Neural progenitor cell (in vitro differentiated cells): ENCODE measurements at regions not wholly inside any gene's neighbourhood (a gene's known extent, or its start where the extent isn't known, plus 50 kb on each side); places are given as distances from the start of the nearest gene placed in this dataset.

Experiments
- DNase-seq: peaks from one replicate; pipeline ENCODE4 v3.0.0-alpha.2; 2016; ENCODE audit warnings: low spot score
- H2AFZ ChIP-seq: fragments of 200-600 bp; sonication (generic); replicated peaks from 2 replicates; pipeline ENCODE4 v1.6.1; 2016; ENCODE audit warnings: antibody characterized with exemption
- H3F3A ChIP-seq: fragments of 200-600 bp; sonication (generic); 2 replicates; pipeline ENCODE4 v1.6.1; 2016; ENCODE audit warnings: antibody characterized with exemption, low read depth
- H3K27ac ChIP-seq: fragments of 200-600 bp; sonication (generic); 2 replicates; pipeline ENCODE4 v1.5.1; 2016; ENCODE audit warnings: mild to moderate bottlenecking
- H3K27me3 ChIP-seq: fragments of 200-600 bp; sonication (generic); 2 replicates; pipeline ENCODE4 v1.6.1; 2016; ENCODE audit warnings: mild to moderate bottlenecking, moderate library complexity
- H3K36me3 ChIP-seq: fragments of 200-600 bp; sonication (generic); 2 replicates; pipeline ENCODE4 v1.5.1; 2016
- H3K4me1 ChIP-seq: fragments of 200-600 bp; sonication (generic); 2 replicates; pipeline ENCODE4 v1.6.1; 2016; ENCODE audit warnings: mixed run types
- H3K4me2 ChIP-seq: fragments of 200-600 bp; sonication (generic); 2 replicates; pipeline ENCODE4 v1.6.1; 2016
- H3K4me3 ChIP-seq: fragments of 200-600 bp; sonication (generic); 2 replicates; pipeline ENCODE4 v1.5.1; 2016
- H3K79me2 ChIP-seq: fragments of 200-600 bp; sonication (generic); 2 replicates; pipeline ENCODE4 v1.6.1; 2016; ENCODE audit warnings: low read depth
- H3K9ac ChIP-seq: fragments of 200-600 bp; sonication (generic); 2 replicates; pipeline ENCODE4 v1.6.1; 2016
- H3K9me3 ChIP-seq: fragments of 200-600 bp; sonication (generic); 2 replicates; pipeline ENCODE4 v1.5.1; 2016; ENCODE audit warnings: low read depth
- H4K20me1 ChIP-seq: fragments of 200-600 bp; sonication (generic); 2 replicates; pipeline ENCODE4 v1.6.1; 2016; ENCODE audit warnings: low read depth
- H3K27ac Mint-ChIP-seq: 3 replicates; pipeline ENCODE4 v1.8.0; 2021; ENCODE audit warnings: mixed read lengths
- H3K27me3 Mint-ChIP-seq: 2 replicates; pipeline ENCODE4 v1.8.0; 2022; ENCODE audit warnings: low read depth, mild to moderate bottlenecking, inconsistent platforms, moderate library complexity, mixed read lengths; ENCODE audit not compliant: insufficient read depth
- H3K36me3 Mint-ChIP-seq: 3 replicates; pipeline ENCODE4 v1.8.0; 2021; ENCODE audit warnings: mixed read lengths
- H3K4me1 Mint-ChIP-seq: 3 replicates; pipeline ENCODE4 v1.8.0; 2021; ENCODE audit warnings: mixed read lengths
- H3K4me3 Mint-ChIP-seq: 3 replicates; pipeline ENCODE4 v1.8.0; 2021; ENCODE audit warnings: mild to moderate bottlenecking, moderate library complexity, mixed read lengths
- H3K9me3 Mint-ChIP-seq: 3 replicates; pipeline ENCODE4 v1.8.0; 2020; ENCODE audit warnings: mixed read lengths
- EZH2 ChIP-seq: fragments of 200-600 bp; sonication (generic); IDR thresholded peaks from 2 replicates; pipeline ENCODE4 v1.6.1; 2017; ENCODE audit warnings: antibody characterized with exemption, mild to moderate bottlenecking, moderate library complexity
- EZH2phosphoT487 ChIP-seq: fragments of 200-600 bp; sonication (generic); IDR thresholded peaks from 2 replicates; pipeline ENCODE4 v1.6.1; 2017; ENCODE audit warnings: antibody characterized with exemption
- TF ChIP-seq, protein P1 (sequence below): fragments of 200-600 bp; sonication (generic); IDR thresholded peaks from 2 replicates; pipeline ENCODE4 v1.5.1; 2017; ENCODE audit warnings: antibody characterized with exemption, mild to moderate bottlenecking

GRCh38 chr1:50271337-50271736, 151.9 kb downstream of the DMRTA2 start:
- Mint-ChIP-seq H3K4me1 (peaks cover 9% of the 10 kb centered on the region), H3K36me3 (no peaks in the 10 kb centered on the region), H3K27ac (no peak overlapping the region), H3K4me3 (no peak overlapping the region), H3K27me3 (peaks cover 2% of the 10 kb centered on the region), H3K9me3 (no peaks in the 10 kb centered on the region)
- Histone ChIP-seq H2AFZ (no peak overlapping the region), H3K27me3 (no peaks in the 10 kb centered on the region), H3K36me3 (no peaks in the 10 kb centered on the region), H3K9ac (no peak overlapping the region), H3F3A (no peaks in the 10 kb centered on the region), H3K79me2 (no peaks in the 10 kb centered on the region), H4K20me1 (no peaks in the 10 kb centered on the region), H3K4me3 (no peak overlapping the region), H3K9me3 (peaks cover 12% of the 10 kb centered on the region), H3K4me1 (no peaks in the 10 kb centered on the region), H3K27ac (no peak overlapping the region), H3K4me2 (no peak overlapping the region)
- TF ChIP-seq, protein P1, sequence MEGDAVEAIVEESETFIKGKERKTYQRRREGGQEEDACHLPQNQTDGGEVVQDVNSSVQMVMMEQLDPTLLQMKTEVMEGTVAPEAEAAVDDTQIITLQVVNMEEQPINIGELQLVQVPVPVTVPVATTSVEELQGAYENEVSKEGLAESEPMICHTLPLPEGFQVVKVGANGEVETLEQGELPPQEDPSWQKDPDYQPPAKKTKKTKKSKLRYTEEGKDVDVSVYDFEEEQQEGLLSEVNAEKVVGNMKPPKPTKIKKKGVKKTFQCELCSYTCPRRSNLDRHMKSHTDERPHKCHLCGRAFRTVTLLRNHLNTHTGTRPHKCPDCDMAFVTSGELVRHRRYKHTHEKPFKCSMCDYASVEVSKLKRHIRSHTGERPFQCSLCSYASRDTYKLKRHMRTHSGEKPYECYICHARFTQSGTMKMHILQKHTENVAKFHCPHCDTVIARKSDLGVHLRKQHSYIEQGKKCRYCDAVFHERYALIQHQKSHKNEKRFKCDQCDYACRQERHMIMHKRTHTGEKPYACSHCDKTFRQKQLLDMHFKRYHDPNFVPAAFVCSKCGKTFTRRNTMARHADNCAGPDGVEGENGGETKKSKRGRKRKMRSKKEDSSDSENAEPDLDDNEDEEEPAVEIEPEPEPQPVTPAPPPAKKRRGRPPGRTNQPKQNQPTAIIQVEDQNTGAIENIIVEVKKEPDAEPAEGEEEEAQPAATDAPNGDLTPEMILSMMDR: no peak
- no peak for TF ChIP-seq EZH2phosphoT487
- TF ChIP-seq EZH2: no peak
- no peak for DNase-seq

GRCh38 chr1:50270926-50271325, 152.3 kb downstream of the DMRTA2 start:
- no peak overlapping the region for H2AFZ ChIP-seq
- H4K20me1 ChIP-seq: no peaks in the 10 kb centered on the region
- H3K4me3 ChIP-seq: no peak overlapping the region
- peaks cover 3% of the 10 kb centered on the region for H3K27me3 Mint-ChIP-seq
- peaks cover 12% of the 10 kb centered on the region for H3K9me3 ChIP-seq
- no peaks in the 10 kb centered on the region for H3K36me3 ChIP-seq
- H3K9me3 Mint-ChIP-seq: no peaks in the 10 kb centered on the region
- no peak for DNase-seq
- H3K4me1 ChIP-seq: no peaks in the 10 kb centered on the region
- no peaks in the 10 kb centered on the region for H3K36me3 Mint-ChIP-seq
- H3K4me3 Mint-ChIP-seq: no peak overlapping the region
- no peaks in the 10 kb centered on the region for H3F3A ChIP-seq
- H3K4me2 ChIP-seq: no peak overlapping the region
- no peak overlapping the region for H3K27ac Mint-ChIP-seq
- H3K27ac ChIP-seq: no peak overlapping the region
- no peak overlapping the region for H3K9ac ChIP-seq
- no peaks in the 10 kb centered on the region for H3K79me2 ChIP-seq
- peaks cover 8% of the 10 kb centered on the region for H3K4me1 Mint-ChIP-seq
- no peaks in the 10 kb centered on the region for H3K27me3 ChIP-seq
- TF ChIP-seq EZH2phosphoT487: no peak
- TF ChIP-seq EZH2: no peak
- TF ChIP-seq, protein P1: no peak

GRCh38 chr1:50268049-50268448, 155.2 kb downstream of the DMRTA2 start:
- DNase-seq: peak; percentile 40
- H3K27me3 ChIP-seq: no peaks in the 10 kb centered on the region
- no peaks in the 10 kb centered on the region for H4K20me1 ChIP-seq

More at GRCh38 chr1:50268049-50268448, 155.2 kb downstream of the DMRTA2 start:
- no peak overlapping the region for H3K9ac ChIP-seq
- TF ChIP-seq EZH2 (no peak), EZH2phosphoT487 (no peak)
- TF ChIP-seq, protein P1: no peak
- no peak overlapping the region for H3K27ac ChIP-seq
- Mint-ChIP-seq H3K4me3 (no peak overlapping the region), H3K4me1 (peaks cover 3% of the 10 kb centered on the region), H3K27me3 (peaks cover 6% of the 10 kb centered on the region), H3K36me3 (no peaks in the 10 kb centered on the region), H3K27ac (no peak overlapping the region), H3K9me3 (no peaks in the 10 kb centered on the region)
- H2AFZ ChIP-seq: no peak overlapping the region
- peaks cover 12% of the 10 kb centered on the region for H3K9me3 ChIP-seq
- H3F3A ChIP-seq: no peaks in the 10 kb centered on the region
- no peaks in the 10 kb centered on the region for H3K79me2 ChIP-seq
- H3K4me3 ChIP-seq: no peak overlapping the region
- no peak overlapping the region for H3K4me2 ChIP-seq
- H3K4me1 ChIP-seq: no peaks in the 10 kb centered on the region
- no peaks in the 10 kb centered on the region for H3K36me3 ChIP-seq
